ENCODE measurements at regions not wholly inside any gene's neighbourhood (a gene's known extent, or its start where the extent isn't known, plus 50 kb on each side); places are given as distances from the start of the nearest gene placed in this dataset. TPM values are rescaled to one million over a fixed set of nuclear protein-coding genes. Genes with fewer than 3 reads are reported as not detected.
A peak's percentile ranks its signal among the peaks of the same experiment; 100 is the strongest.

- intact Hi-C loops (cut with DNase I) = no loop called here
- no peak for TF ChIP-seq POLR2A (IDR thresholded peaks at IDR 0.05)
- no peak for TF ChIP-seq POLR2AphosphoS5 (IDR thresholded peaks at IDR 0.05; ENCODE audit: insufficient read depth in 1 of 2, low read depth in 1 of 2)
- no peak overlapping the region for H3K27ac ChIP-seq
- H3K27me3 ChIP-seq = no peaks in the 10 kb centered on the region
- no peaks in the 10 kb centered on the region for H3K4me1 ChIP-seq
- H3K36me3 ChIP-seq = no peaks in the 10 kb centered on the region
- no peak for DNase-seq (ENCODE audit: extremely low spot score in 2 of 2)
- H3K9me3 ChIP-seq = no peaks in the 10 kb centered on the region
- no peak overlapping the region for H3K4me3 ChIP-seq
These were observed 71.5 kb upstream of the NR5A2 start for GRCh38 chr1:199956005-199956404.

- Histone ChIP-seq H3K4me3 (no peak overlapping the region), H3K27ac (no peak overlapping the region), H3K4me1 (no peaks in the 10 kb centered on the region), H3K9me3 (no peaks in the 10 kb centered on the region), H3K36me3 (no peaks in the 10 kb centered on the region), H3K27me3 (no peaks in the 10 kb centered on the region)
- TF ChIP-seq CTCF (IDR thresholded peaks at IDR 0.05) = no peak
- no peak for TF ChIP-seq POLR2AphosphoS5 (IDR thresholded peaks at IDR 0.05; ENCODE audit: insufficient read depth in 1 of 2, low read depth in 1 of 2)
- no peak for TF ChIP-seq POLR2A (IDR thresholded peaks at IDR 0.05)
- DNase-seq (ENCODE audit: extremely low spot score in 2 of 2) = no peak
- intact Hi-C loops (cut with DNase I) = no loop called here
These were observed 68.3 kb upstream of the NR5A2 start for GRCh38 chr1:199959033-199959774.

DNA sequence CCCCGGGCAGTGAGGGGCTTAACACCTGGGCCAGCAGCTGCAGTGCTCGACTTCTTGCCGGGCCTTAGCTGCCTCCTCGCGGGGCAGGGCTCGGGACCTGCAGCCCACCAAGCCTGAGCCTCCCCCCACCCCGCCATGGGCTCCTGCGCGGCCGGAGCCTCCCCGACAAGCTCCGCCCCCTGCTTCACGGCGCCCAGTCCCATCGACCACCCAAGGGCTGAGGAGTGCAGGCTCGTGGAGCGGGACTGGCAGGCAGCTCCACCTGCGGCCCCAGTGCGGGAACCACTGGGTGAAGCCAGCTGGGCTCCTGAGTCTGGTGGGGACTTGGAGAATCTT, 67.8 kb upstream of the NR5A2 start:
- intact Hi-C loops (cut with DNase I) = no loop called here
- Histone ChIP-seq H3K4me1 (no peaks in the 10 kb centered on the region), H3K36me3 (no peaks in the 10 kb centered on the region), H3K4me3 (no peak overlapping the region), H3K27me3 (no peaks in the 10 kb centered on the region), H3K9me3 (no peaks in the 10 kb centered on the region), H3K27ac (no peak overlapping the region)
- no peak for DNase-seq (ENCODE audit: extremely low spot score in 2 of 2)
- no peak for TF ChIP-seq POLR2A (IDR thresholded peaks at IDR 0.05)
- no peak for TF ChIP-seq CTCF (IDR thresholded peaks at IDR 0.05)

GRCh38 chr1:199970125-199970524, 57.4 kb upstream of the NR5A2 start:
- Histone ChIP-seq H3K9me3 (no peaks in the 10 kb centered on the region), H3K36me3 (no peaks in the 10 kb centered on the region), H3K4me3 (no peak overlapping the region), H3K4me1 (no peaks in the 10 kb centered on the region), H3K27me3 (no peaks in the 10 kb centered on the region), H3K27ac (no peak overlapping the region)
- TF ChIP-seq POLR2A (IDR thresholded peaks at IDR 0.05) (no peak), POLR2AphosphoS5 (IDR thresholded peaks at IDR 0.05; ENCODE audit: insufficient read depth in 1 of 2, low read depth in 1 of 2) (no peak), CTCF (IDR thresholded peaks at IDR 0.05) (no peak)
- no peak for DNase-seq (ENCODE audit: extremely low spot score in 2 of 2)
- intact Hi-C loops (cut with DNase I) = no loop called here

DNA sequence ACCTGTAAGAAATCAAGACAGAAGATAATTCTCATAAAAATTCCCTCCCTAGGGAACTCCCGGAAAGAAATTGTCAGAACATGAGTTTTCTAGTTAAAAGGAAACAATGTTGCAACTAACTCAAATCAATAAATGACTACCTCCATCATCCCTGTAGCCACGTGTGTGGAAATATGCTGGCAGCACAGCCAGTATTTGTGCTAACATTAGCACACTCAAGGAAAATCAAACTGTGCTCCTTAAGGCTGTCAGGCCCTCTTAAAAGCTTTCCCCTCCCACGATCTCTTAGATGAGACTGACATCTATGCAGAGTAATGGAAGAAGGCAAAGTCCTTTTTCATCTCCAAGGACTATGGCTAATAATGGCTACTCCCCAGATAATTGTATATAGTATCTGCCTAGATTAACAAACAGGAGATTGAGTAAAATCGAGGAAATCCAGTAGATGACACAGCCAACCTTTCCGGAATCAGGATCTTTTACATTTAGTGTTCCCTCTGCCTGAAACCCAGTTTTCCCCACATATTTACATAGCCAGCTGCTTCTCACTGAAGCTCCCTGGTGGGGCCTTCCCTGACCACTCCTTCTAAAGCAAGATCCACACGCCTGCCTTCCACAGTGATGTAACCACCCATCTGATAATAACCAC, 50.9 kb upstream of the NR5A2 start:
- intact Hi-C loops (cut with DNase I) = no loop called here

More for the DNA sequence above, 50.9 kb upstream of the NR5A2 start:
- Histone ChIP-seq H3K9me3 (no peaks in the 10 kb centered on the region), H3K4me1 (no peaks in the 10 kb centered on the region), H3K27me3 (no peaks in the 10 kb centered on the region), H3K27ac (no peak overlapping the region), H3K4me3 (no peak overlapping the region), H3K36me3 (no peaks in the 10 kb centered on the region)
- TF ChIP-seq CTCF (IDR thresholded peaks at IDR 0.05) (no peak), POLR2AphosphoS5 (IDR thresholded peaks at IDR 0.05; ENCODE audit: insufficient read depth in 1 of 2, low read depth in 1 of 2) (no peak), POLR2A (IDR thresholded peaks at IDR 0.05) (no peak)
- DNase-seq (ENCODE audit: extremely low spot score in 2 of 2) = no peak

MicroRNAs encoded in the stretch of these regions (microRNA counts, 767-probe panel; counts per million panel counts)
- microRNA hsa-miR-181a-5p (6,585 to 6,733 counts per million in 2 donors), microRNA hsa-miR-181b-5p+hsa-miR-181d (3,109 to 3,435 counts per million in 2 donors)

Small RNA genes lying in the stretch of these regions (microRNA-seq; reads per million reads assigned to microRNA genes)
- gene MIR181A1 (ENCODE audit: borderline number of aligned reads, borderline replicate concordance) = 48.8 reads per million, percentile 43 among the genes with 10 or more reads in this experiment
- not detected for gene MIR181B1 (ENCODE audit: borderline number of aligned reads, borderline replicate concordance)

Small RNA genes lying in the stretch of these regions (small RNA-seq; reads per million reads assigned to genes)
- gene MIR181A1 = 9.0 reads per million, percentile 92 among the genes with 10 or more reads in this experiment
- 0.26 reads per million for gene MIR181B1
- not detected for gene RNU6-778P

Measured in vagina (tissue), 2 donors.